ENCODE measurements at regions not wholly inside any gene's neighbourhood (a gene's known extent, or its start where the extent isn't known, plus 50 kb on each side); places are given as distances from the start of the nearest gene placed in this dataset.

- Histone ChIP-seq H2AFZ (replicated peaks; ENCODE audit: low read length, poor library complexity) (no peak overlapping the region), H3K79me1 (ENCODE audit: low read depth in 1 of 2, low read length in 2 of 2) (no peaks in the 10 kb centered on the region), H3K4me1 (ENCODE audit: control insufficient read depth, insufficient read depth, low read length) (no peaks in the 10 kb centered on the region), H3K9me3 (ENCODE audit: control insufficient read depth, insufficient read depth, low read length) (peaks cover 12% of the 10 kb centered on the region; the same call in 1 of the 2 replicates), H2BK5ac (ENCODE audit: low read depth, low read length, poor library complexity, severe bottlenecking) (no peak overlapping the region), H2BK120ac (ENCODE audit: low read depth, low read length) (no peak overlapping the region), H3K18ac (ENCODE audit: low read depth, low read length) (no peak overlapping the region), H3K9ac (ENCODE audit: low read depth, low read length) (no peak overlapping the region), H4K20me1 (ENCODE audit: insufficient read depth, low read length) (no peaks in the 10 kb centered on the region), H3K4ac (ENCODE audit: low read depth, low read length) (no peak overlapping the region), H3K36me3 (ENCODE audit: control insufficient read depth, insufficient read depth, low read length) (no peaks in the 10 kb centered on the region), H3K27me3 (ENCODE audit: control insufficient read depth, insufficient read depth, low read length) (no peaks in the 10 kb centered on the region), H4K8ac (ENCODE audit: low read depth in 2 of 2, low read length in 2 of 2) (no peak overlapping the region), H3K9me1 (ENCODE audit: insufficient read depth, low read length) (no peaks in the 10 kb centered on the region), H3K14ac (replicated peaks; ENCODE audit: low read depth, low read length) (no peak overlapping the region), H3K23ac (ENCODE audit: low read depth, low read length) (no peak overlapping the region), H3K4me3 (ENCODE audit: insufficient read depth, low read depth, low read length) (no peak overlapping the region), H2AK9ac (replicated peaks; ENCODE audit: low read depth, low read length, poor library complexity) (no peak overlapping the region), H3K4me2 (ENCODE audit: low read depth, low read length) (no peak overlapping the region), H2BK20ac (ENCODE audit: low read depth, low read length) (no peak overlapping the region), H3K27ac (ENCODE audit: insufficient read depth, low read length) (no peak overlapping the region), H4K5ac (ENCODE audit: low read depth, low read length) (no peak overlapping the region), H3K56ac (ENCODE audit: extremely low read depth, insufficient read depth, low read length) (no peak overlapping the region), H2BK15ac (ENCODE audit: low read depth, low read length) (no peak overlapping the region), H4K91ac (ENCODE audit: insufficient read depth, low read depth, low read length) (no peak overlapping the region), H2AK5ac (ENCODE audit: low read depth, low read length) (no peak overlapping the region)
- WGBS, 2 experiments (ENCODE audit: extremely low coverage in 2 of 2, insufficient read length in 1 of 2) = no CpG with 5 or more reads among the region's 1 CpG
- ATAC-seq (ENCODE audit: low read depth) (no peak), DNase-seq (no peak)
- in situ Hi-C loops (cut with MboI; ENCODE audit: low sequenced_read_pairs) = no loop called here
- ChIA-PET CTCF (no interaction called here), POLR2A (ENCODE audit: unreplicated experiment) (no interaction called here)
- dilution Hi-C loops (cut with HindIII; ENCODE audit: low sequenced_read_pairs, unreplicated experiment) = no loop called here
- intact Hi-C loops (cut with micrococcal nuclease) = no loop called here
- no TSS peak for BruUV-seq (replicated peaks)
- TF ChIP-seq CEBPB (IDR thresholded peaks at IDR 0.05; ENCODE audit: low read depth, low read length) = no peak
Observed at GRCh38 chr12:58277231-58277630, 335.9 kb downstream of the ATP23 start.
